HG02623 (cell line): ENCODE measurements at regions not wholly inside any gene's neighbourhood (a gene's known extent, or its start where the extent isn't known, plus 50 kb on each side); places are given as distances from the start of the nearest gene placed in this dataset.
A peak's percentile ranks its signal among the peaks of the same experiment; 100 is the strongest.

ENCODE experiments used
- ATAC-seq: cut with Tn5 transposase; IDR thresholded peaks from one replicate; pipeline ENCODE4 v1.9.1; 2021; ENCODE audit warnings: moderate library complexity; ENCODE audit not compliant: unreplicated experiment

DNA sequence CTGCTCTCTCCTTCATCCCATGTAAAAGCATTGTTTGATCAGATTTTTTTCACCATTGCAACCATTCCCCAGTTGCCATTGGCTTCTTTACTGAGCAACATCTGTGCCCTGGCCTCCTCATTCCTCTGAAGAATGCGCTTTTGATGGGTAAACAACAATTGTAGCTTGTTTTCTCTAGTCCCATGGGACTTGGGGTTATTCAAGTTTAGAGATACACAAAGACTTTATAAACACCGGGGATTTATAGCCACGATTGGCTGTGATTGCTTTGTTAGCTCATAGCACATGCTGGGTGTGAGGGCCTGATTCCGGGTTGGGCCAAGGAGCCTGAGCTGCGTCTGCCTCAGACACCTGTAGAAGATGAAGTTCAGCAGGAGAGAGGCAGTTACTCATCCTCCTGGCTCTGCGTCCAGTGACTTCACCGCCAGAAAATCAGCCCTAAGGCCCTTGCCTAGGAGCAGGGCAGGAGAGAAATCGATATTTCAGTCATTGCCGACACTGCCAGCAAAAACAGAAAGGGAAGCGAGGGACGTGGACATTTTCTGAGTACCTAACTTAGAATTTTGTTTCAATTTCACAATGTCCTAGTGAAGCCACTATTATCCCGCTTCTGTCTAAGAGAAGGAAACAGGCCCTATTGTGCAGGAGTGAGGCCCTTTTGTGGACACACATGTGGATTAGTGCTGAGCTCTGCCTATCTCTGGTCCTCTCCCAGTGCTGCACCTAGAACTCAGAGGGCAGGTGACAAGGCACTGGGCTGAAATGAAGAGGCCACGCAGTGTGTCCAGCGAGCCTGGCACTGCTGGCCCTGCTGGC is 159.8 kb upstream of the USP24 start:
- ATAC-seq, result no peak

DNA sequence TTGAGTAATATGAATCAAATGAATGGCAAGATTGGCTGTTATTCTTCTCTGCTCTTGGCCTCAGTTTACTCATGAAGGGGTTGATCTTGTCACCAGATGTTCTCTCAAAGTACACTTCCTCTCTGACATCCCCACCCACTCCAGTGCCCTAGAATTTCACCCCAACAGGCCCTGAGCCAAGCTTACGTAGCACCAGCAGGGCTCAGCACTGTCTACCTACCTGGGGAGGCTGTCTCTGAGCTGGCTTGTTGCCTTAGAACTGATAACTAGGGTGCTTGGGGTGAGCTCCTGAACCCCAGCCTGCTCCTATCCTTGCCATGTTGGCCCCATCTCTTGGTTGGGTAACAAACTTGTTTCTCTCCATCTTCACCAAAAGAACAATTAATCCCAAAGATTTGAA is 159.1 kb upstream of the USP24 start:
- ATAC-seq, result no peak

DNA sequence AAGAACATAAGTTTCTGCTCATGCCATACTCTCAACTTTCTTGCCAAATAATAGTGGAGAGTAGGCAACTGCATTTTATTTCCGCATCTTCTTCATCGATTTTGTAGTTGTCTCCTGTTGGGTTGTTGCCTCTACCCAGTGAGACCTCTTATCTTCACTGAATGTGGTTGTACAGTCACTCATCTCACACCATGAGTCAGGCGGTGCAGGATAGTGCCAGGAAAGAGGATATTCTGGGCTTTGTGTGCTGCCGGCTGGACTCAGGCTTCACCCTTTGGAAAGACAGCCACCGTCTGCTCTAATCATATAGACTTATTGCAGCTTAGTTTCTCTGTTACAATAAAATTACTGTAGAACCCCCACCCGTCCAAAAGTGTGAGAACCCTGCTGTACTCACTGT is 154.3 kb upstream of the USP24 start:
- no peak for ATAC-seq

DNA sequence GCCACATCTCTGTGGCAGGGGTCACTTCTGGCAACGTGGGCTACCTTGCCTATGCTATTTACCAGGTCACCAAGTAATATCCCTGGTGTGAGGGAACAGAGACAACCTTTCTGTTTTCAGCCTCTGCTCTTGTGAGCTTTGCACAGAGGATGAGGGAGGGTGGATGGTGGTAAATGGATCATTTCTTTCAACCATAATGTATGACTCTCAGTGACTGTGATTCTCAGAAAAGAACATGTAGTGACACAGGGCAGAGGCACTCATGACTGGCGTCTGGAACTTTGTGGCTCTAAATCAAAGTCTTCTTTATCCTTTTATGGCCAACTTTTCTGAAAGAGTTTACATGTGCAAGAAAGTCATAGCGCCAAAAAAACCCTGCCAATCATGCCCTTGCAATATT is 153.5 kb upstream of the USP24 start:
- ATAC-seq, result no peak

DNA sequence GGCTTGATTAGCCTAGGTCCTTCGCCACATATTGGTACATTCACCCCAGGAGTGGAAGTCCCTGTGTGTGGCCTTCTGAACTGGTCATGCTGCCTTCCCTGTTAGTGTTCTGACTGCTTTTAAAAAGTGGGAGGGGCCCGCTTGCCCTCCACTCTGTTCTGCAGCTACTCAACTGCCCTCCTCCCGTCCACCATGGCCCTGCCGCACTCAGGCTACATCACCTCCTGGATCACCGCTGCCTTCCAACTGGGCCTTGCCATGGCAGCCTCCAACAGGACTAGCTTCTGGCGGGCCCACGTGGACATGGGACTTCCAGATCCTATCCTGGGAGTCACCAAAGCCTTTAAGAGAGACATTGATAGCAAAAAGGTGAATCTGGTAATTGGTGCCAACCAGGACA is 152.1 kb upstream of the USP24 start:
- ATAC-seq, result no peak

DNA sequence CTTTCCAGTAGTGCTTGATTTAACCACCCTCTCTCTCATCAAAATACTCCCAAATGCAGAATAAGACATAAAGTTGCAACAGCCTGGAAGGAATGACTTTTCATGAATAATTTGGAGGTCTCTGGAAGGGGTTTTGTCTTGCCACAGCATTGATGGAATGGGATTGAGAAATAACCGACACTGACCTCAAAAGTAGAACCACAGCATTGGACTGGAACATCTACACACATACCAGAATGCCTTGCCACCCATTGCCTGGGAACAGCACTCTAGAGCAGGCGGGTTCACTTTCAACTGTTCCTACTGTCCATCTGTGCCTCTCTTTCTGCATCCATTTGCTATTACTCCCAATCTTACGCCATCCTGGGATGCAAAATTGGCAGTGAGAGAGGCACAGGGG is 149.1 kb upstream of the USP24 start:
- ATAC-seq, result no peak

DNA sequence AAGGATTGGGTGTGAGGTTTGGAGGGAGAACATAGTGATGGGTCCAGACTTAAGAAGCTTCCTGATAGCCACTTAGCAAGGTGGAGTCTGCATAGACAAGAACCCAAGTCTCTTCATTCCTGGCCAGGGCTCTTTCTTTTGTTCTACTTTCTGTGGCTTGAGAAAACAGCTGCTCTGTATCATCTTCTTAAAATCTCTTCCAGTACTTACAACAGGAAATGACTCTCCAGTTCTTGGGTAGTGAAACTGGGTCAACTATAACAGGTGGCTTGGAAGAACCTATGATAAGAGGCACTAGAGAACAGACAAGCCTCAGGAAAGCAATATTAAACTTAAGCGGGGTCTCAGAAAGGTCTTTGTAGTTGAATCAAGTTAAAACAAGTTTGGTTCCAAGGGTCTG is 148.1 kb upstream of the USP24 start:
- ATAC-seq, result no peak

DNA sequence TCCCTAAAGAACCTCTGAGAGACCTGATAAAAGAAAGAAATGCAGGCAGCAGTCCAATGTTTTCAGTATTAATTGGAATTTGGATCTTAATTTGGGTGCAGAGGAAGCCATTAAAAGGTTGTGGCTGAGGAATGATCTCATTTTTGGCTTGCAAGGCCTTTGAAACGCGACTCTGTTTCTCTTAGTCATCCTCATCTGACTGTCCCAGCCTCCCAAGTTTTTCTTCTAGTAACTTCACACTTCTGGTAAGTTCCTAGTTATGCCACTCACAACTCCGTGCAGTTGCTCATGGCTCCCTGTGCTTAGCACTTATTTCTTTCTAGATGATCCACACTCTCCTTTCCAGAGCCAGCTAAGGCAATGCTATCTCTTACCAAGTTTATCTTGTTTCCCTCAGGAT is 147.4 kb upstream of the USP24 start:
- ATAC-seq, result no peak

DNA sequence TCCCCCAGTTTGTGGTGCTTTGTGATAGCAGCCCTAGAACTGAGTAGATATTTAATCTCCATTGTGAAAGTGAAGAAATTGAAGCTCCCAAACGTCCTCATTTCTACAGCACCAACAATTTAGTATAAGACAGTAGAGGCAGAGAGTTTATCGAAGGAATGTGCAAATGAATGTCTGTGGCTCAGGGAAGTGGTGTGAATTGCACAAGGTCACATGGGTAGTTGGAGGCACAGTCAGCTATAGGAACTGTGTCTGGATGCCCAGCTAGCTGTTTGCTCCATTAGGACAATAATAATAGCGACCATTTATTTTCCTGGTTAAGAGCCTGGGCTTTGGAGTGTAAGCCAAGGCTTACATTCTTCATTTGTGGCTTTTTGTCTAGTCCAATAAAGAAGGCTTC is 144.4 kb upstream of the USP24 start:
- ATAC-seq, result no peak

DNA sequence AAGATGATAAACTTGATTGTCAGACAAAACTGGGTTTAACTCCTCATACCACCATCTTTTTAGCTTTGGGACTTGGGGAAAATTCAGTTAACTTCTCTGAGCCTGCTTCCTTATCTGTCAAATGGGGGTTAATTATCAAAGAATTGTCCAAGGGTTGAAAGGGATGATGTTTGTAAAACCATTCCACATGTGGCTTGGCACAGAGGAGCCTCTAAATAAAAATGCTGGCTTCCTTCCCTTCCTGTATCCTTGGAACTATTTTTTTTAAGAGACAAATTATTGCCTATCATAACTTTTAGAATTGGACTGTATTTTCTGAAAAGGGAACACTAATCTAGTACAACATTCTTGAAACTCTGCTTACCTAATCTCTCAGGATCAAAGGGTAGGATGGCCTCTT is 143.4 kb upstream of the USP24 start:
- no peak for ATAC-seq

DNA sequence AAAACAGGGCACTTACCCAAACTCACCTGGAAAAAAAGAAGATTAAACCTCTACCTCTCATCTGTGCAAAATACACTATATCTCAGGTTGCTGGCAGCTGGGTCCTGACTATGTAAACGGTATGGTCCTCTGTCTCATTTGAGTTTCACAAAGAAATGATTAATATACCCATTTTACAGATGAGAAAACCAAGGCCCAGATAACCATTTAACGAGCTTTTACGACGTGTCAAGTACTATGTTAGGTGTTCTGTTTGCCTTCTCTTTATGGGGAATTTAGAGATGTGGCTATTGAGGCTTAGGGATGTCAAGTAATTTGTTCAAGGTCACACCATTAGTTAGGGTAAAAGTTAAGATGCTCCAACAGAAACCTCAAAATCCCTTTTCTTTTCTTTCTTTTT is 140.4 kb upstream of the USP24 start:
- no peak for ATAC-seq

DNA sequence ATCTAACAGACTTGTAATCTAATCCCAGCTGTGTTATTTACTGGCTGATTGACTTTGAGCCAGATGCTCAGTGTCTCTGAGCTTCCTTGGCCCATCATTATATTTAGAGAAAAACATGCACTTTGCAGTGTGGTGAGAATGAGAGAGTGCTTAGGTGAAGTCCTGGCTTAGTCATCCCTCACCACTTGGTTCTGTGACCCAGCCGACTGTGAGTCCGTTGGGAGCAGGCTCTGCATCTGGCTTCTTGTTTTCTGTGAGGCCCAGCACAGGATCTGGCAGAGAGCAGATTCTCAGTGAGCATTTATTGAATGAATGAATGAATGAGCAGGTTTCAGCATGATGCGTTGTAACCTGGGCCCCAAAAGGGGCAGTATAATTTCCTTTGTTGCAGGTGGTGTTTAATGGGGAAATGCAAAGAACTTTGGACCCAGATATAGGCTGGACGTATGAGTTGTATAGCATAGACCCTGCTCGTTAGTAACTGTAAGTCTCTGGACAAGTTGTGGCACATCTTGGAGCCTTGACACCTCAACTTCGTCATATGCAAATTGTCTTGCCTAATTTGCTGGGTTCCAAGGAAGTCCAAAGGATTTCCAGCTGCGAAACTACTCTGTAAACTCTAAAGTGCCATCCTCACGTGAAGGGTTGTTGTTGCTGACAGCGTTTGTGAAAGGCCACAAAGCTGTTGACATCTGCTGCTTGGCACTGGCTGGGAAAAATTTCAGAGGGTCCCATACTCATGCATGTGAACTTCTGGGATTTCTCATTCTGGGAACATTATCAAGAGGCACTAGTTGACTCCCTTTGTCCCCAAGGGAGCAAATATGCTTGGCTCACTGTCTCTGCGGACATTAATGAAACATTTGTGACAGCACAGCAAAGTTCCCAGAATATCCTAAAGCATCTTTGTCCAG is 138.8 kb upstream of the USP24 start:
- ATAC-seq, result no peak

DNA sequence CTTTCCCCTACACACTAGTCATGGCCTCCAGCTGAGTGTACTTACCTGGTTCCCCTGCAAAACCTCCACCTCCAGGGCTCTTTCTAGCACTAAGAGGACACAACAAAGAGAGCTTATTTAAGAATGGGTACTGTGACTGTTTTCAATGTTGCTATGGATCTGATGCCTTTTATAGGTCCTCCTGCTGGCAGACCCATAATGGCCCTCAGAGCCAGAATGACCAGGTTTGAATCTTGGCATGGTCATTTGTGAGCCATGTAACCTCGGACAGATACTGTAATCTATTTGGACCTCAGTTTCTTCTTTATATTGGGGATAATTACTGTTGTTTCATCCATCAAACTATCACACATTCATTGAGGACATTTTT is 137.6 kb upstream of the USP24 start:
- ATAC-seq, result no peak

DNA sequence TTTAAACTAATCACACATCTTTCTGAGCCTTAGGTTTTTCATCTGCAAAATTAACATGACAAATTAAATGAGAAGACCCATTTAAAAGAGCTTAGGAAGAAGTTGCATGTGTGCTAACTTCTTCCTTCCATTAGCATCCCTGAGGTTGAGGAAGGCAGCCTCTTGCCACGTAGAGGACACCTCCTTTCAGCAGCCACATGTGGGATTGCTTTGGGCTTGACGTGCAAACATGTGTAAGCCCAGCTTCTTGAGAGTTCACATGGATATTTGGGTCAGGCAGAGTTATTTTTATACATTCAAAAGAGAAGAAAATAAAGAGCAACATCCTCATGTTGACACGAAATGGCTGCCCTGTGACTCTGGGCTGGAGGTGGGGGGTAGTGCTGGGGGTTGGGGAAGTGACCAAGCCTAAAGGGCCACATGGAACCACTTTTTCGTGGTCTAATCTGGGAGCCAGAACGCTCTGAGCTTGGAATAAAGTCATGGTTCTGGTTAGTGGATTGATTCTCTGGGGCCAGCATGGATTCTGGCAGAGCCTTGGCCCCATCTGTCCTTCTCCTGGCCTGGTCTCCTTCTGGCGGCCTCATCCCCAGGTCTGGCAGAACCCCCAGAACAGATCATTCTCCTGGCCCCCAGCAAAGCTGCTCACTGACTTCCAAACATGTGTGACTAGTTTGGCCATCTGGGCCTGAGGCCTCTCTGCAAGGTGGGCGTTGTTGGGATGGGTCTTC is 137.1 kb upstream of the USP24 start:
- ATAC-seq, result no peak

DNA sequence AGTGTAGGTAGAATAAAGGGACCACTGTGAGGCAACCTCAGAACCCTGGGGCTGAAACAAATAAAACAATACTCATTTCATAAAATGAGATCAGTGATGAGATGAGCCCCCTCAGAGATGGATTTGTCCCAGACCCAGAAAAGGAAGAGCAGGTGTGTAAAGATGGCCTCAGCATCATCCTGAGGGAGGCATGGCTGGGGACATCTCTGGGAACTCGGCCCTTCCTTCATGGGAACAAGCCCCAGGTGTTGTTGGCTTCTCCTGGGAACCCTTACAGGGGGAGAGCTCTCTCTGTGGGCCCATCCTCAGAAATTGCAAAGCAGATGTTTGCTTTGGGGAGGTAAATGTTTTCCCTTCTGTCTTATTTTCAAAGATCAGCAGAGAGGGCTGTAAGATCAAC is 133.2 kb upstream of the USP24 start:
- no peak for ATAC-seq

DNA sequence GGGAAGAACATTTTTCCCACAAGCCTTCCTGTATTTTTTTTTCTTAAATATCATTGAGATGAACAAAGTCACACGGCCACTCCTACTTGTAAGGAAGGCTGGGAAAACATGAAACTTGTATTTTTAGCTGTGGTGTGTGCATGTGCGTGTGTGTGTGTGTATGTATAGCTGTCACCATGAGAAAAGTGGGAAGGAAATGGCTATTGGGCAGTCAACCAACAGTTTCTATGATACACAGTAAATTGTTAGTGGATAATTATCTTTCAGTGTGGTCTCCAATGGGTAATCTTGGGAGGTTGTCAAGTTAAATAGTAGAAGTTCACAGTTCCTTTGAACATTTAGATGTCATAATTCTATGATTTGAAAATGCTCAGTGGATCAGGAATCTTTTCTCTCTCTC is 132.7 kb upstream of the USP24 start:
- no peak for ATAC-seq

DNA sequence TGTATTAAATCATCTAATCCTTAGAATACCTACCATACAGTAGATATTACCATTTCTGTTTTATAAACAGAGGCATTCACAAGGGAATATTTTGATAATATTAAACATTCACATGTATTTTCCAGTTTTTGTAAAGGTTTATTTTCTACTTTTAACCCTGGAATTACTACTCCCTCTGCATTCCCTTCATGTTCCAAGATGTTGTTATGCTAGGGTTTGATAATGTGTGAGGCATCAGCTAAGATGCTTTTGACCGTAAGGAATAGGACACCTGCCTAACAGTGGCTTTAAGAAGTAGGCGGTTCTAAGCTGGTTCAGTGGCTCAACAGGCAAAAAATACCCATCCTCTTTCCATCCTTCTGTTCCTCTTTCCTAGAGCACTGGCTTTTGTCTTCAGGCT is 131.9 kb upstream of the USP24 start:
- ATAC-seq, result no peak

DNA sequence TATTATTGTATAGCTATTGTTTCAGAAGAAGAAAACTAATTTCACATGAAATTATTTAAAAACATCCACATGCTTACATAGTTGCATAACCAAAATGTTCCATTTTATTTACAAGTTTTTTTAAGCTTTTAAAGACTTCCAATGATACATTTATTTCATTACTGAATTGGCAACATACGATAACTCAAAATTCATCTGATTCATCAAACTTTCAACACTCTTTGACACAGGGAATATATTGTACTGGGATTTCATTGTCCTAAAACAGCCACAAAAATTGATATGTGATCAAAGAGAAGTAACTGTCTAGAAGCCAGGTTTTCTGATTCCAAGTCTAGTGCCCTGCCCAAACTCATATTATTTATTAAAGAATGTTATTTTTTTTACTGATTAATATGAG is 131.4 kb upstream of the USP24 start:
- ATAC-seq, result no peak

DNA sequence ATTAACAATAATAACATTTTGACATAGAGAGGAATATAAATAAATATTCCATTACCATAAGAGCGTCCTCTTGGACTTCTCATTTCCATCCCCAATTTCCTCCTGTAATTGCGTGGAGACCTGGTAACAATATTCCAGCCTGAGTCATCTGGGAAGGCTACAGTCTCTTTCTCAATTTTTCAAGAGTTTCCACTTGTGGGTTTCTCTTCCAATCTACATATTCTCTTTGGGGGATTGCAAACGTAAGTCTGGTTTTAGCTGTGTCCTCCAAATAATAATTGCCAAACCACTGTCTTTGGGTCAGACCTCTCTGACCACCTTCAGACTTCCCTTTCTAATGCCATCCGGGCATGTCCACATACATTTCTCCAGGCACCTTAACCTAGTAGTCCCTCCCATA is 124.5 kb upstream of the USP24 start:
- no peak for ATAC-seq

DNA sequence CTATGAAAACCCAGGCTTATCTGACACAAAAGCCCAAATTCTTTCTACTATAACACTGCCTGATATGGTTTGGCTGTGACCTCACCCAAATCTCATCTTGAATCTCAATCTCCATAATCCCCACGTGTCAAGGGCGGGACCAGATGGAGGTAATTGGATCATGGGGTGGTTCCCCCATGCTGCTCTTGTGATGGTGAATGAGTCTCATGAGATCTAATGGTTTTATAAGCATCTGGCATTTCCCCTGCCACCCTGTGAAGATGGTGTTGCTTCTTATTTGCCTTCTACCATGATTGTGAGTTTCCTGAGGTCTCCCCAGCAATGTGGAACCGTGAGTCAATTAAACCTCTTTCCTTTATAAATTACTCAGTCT is 123.3 kb upstream of the USP24 start:
- no peak for ATAC-seq

DNA sequence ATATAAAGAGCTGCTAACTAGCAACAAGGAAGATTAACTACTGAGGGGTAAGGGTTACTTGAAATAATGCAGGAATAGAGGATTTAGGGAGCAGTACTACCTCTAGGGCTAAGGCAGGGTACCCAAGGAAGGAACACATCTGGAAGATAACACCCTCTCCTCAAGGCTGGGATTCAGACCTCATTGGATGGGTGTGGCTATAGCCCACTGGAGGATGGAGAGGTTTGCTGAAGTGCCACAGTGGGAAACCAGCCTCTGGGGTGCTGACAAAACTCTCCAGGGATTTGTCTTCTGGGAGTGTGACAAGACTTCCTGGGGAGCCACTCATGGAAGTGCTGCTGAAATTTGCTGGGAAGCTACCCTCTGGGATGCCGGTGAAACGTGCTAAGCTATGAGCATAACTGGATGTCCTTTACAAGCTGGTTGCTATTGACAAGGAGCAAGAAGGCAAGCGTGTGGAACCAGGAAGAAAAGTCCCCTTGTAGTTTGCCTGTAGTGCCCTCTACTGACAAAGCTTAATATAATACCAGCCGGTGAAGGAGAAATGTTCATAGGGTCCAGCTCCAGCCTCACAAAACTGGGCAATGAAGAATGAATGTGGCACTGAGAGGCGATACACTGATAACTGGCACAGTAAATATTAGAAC is 122.8 kb upstream of the USP24 start:
- ATAC-seq, result peak; percentile 61
